NCI-H1417 (cell line): ENCODE measurements at regions not wholly inside any gene's neighbourhood (a gene's known extent, or its start where the extent isn't known, plus 50 kb on each side); places are given as distances from the start of the nearest gene placed in this dataset.
A peak's percentile ranks its signal among the peaks of the same experiment; 100 is the strongest.

Source experiments
- DNase-seq, 3 experiments: peaks; one replicate each; lab custom pipeline; 2025; lab: John Stamatoyannopoulos, UW

DNA sequence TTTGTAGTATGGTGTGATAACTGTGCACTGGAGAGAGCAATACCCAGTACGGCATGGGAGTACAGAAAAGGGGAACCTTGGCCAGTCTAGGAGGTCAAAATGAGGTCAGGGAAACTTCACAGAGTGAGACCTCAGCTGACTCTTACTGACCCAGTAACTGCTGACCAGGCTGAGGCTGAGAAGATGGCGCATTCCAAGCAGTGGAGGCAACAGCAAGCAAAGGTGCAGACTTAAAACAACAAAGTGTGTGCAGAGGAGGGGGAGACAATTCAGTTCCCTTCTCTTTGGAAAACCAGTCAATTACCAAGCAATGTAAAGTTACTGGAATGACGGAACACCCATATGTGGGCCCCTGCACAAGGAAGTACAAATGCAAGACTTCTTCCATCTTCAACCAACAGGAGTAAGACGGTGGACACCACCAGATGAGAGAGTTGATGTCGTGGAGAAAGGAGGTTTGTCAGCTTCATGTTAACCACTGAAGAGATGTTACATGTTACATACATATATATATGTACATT is 54.6 kb upstream of the PRDX6 start:
- no peak for DNase-seq

DNA sequence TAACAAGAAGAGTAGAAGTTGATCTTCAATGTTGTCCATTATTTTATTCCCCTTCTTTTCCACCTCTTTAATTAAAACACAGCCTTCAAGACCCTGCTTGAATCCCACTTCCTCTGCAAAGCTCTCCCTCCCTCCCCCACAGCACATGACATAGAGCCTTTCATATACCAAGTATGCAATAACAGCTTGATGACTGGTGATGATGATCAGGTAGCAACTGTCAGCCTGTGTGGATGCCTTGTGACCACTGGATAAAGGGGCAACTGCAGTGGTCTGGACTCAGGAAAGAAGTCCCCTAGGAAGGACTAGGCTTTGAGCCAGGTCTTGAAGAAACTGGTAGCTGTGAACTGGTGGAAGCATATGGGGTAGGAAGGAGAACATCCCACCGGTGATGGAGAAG is 53.8 kb upstream of the PRDX6 start:
- DNase-seq = no peak

DNA sequence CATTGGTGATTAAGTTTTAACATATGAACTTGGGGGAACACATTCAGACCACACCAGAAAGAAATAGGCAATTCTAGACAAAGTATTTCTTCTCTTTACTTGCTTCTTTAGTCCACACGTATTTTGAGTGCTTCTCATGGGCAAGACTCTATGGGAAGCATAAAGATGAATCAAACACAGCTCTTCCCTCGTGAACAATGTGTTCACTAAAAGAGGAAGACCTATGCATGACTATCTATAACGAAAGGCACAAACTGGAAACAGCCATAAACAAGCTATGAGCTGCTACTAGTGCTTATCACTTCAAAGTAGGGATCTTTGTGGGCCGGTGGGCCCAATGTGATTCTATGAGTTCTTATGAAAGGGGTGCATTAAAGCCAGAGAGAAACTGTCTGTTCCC is 53.0 kb upstream of the PRDX6 start:
- no peak for DNase-seq

DNA sequence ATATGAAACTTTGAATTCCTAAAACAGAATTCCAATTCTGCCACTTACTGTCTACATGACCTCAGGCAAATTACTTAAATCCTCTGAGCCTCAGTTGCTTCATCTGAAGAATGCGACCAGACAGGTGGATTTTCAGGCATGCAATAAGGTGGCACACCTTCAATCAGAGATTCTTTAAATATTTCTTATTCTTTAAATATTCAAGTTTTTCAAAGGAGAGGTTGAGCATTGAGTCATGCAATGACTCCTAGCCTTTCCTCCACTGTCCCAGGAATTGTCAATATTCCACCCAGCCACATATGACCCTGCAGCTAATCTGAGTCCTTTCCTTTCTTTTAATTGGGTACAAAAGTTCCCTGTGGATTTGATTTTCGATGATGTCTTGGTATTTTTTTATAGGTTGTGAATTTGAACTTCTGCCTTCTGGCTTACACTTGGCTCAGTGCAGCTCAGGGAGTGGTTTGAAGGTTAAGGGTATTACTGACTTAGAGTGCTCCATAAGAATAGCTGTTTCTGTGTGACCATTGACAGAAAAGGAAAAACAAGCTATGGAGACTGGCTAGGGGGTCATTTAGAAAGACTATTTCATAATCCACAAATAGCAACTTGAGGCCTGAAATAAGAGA is 52.2 kb upstream of the PRDX6 start:
- DNase-seq = no peak

- no peak for DNase-seq
These were observed 51.1 kb upstream of the PRDX6 start for GRCh38 chr1:173426057-173426456.

GRCh38 chr1:173427146-173428054 is 49.7 kb upstream of the PRDX6 start:
- DNase-seq = peak in 1 of 3 experiments; percentile 7
